H1 (cell line): ENCODE measurements at regions not wholly inside any gene's neighbourhood (a gene's known extent, or its start where the extent isn't known, plus 50 kb on each side); places are given as distances from the start of the nearest gene placed in this dataset.

Source experiments
- CTCF ChIA-PET: fragments of 300-600 bp; sonication (Branson Sonifier 250); formaldehyde crosslinking; loops from one replicate; lab custom pipeline; 2021; ENCODE audit not compliant: partially characterized antibody; lab: Charles Lee
- POLR2A ChIA-PET: fragments of 300-600 bp; sonication (Branson Sonifier 250); formaldehyde crosslinking; loops from one replicate; lab custom pipeline; 2021; ENCODE audit warnings: inconsistent platforms; ENCODE audit not compliant: partially characterized antibody; lab: Charles Lee
- DNase-seq, 2 experiments: peaks; one replicate each; pipeline versions ENCODE4 v3.0.0 to v3.0.0-alpha.2; 2010 to 2022; ENCODE audit warnings: low spot score in 2 of 2, low read depth in 1 of 2, mixed read lengths in 1 of 2
- FAIRE-seq: peaks from 2 replicates; lab custom pipeline; 2011; peaks lifted over from hg19 to GRCh38; lab: Jason Lieb, UNC
- H2AFZ ChIP-seq: 2 replicates; pipeline ENCODE4 v1.8.1; 2012; ENCODE audit warnings: low read length, inconsistent platforms
- H2AK5ac ChIP-seq: 2 replicates; pipeline ENCODE4 v1.6.1; 2013; ENCODE audit warnings: low read depth, low read length
- H2BK120ac ChIP-seq: replicated peaks from 2 replicates; pipeline ENCODE3; 2013; ENCODE audit warnings: low read depth, low read length, inconsistent platforms
- H2BK12ac ChIP-seq: 2 replicates; pipeline ENCODE4 v1.6.1; 2013; ENCODE audit warnings: low read depth, low read length
- H2BK15ac ChIP-seq: 2 replicates; pipeline ENCODE4 v1.6.1; 2013; ENCODE audit warnings: low read length
- H2BK20ac ChIP-seq: 2 replicates; pipeline ENCODE4 v1.6.1; 2013; ENCODE audit warnings: low read length
- H2BK5ac ChIP-seq: 2 replicates; pipeline ENCODE4 v1.6.1; 2013; ENCODE audit warnings: low read depth, low read length
- H3K14ac ChIP-seq: 2 replicates; pipeline ENCODE4 v1.6.1; 2013; ENCODE audit warnings: inconsistent platforms; ENCODE audit not compliant: insufficient read length
- H3K18ac ChIP-seq: 2 replicates; pipeline ENCODE4 v1.6.1; 2013; ENCODE audit warnings: low read length; ENCODE audit errors: extremely low read depth
- H3K23ac ChIP-seq: 2 replicates; pipeline ENCODE4 v1.6.1; 2013; ENCODE audit warnings: inconsistent platforms; ENCODE audit not compliant: insufficient read length
- H3K23me2 ChIP-seq: 2 replicates; pipeline ENCODE4 v1.6.1; 2013; ENCODE audit warnings: low read depth, low read length
- H3K27ac ChIP-seq: 2 replicates; pipeline ENCODE4 v1.6.1; 2011; ENCODE audit warnings: low read depth, low read length, inconsistent platforms
- H3K27me3 ChIP-seq, 4 experiments: replicated peaks in 1 of 4; 1 replicate in 1 of 4; 2 replicates in 3 of 4; pipeline versions ENCODE4 v1.6.1 to v1.8.1; 2011 to 2013; ENCODE audit warnings: low read length in 3 of 4, mild to moderate bottlenecking in 3 of 4, inconsistent platforms in 2 of 4, mixed read lengths in 2 of 4, moderate library complexity in 1 of 4; ENCODE audit not compliant: control insufficient read depth in 3 of 4, insufficient read depth in 3 of 4; ENCODE audit errors: extremely low read depth in 1 of 4
- H3K36me3 ChIP-seq, 4 experiments: 2 replicates each; pipeline versions ENCODE4 v1.6.1 to v1.8.1; 2011 to 2013; ENCODE audit warnings: mild to moderate bottlenecking in 4 of 4, low read length in 3 of 4, moderate library complexity in 2 of 4, control low read depth in 1 of 4, inconsistent platforms in 1 of 4; ENCODE audit not compliant: insufficient read depth in 4 of 4, control insufficient read depth in 2 of 4
- H3K4ac ChIP-seq: replicated peaks from 2 replicates; pipeline ENCODE3; 2013; ENCODE audit warnings: low read length, low read depth, mixed read lengths, inconsistent platforms; ENCODE audit not compliant: insufficient read length
- H3K4me1 ChIP-seq, 4 experiments: replicated peaks in 1 of 4; 1 replicate in 1 of 4; 2 replicates in 3 of 4; pipeline versions ENCODE4 v1.6.1 to v1.8.1; 2011 to 2013; ENCODE audit warnings: low read length in 3 of 4, inconsistent platforms in 2 of 4, mixed read lengths in 1 of 4; ENCODE audit not compliant: insufficient read depth in 4 of 4, control insufficient read depth in 3 of 4
- H3K4me2 ChIP-seq, 2 experiments: 2 replicates each; pipeline versions ENCODE4 v1.6.1 to v1.8.1; 2011 to 2013; ENCODE audit warnings: low read depth in 2 of 2, low read length in 2 of 2, control low read depth in 1 of 2, inconsistent platforms in 1 of 2, mild to moderate bottlenecking in 1 of 2; ENCODE audit not compliant: insufficient read depth in 1 of 2
- H3K4me3 ChIP-seq, 4 experiments: fragments of 200-600, 300-600 bp in 1 of 4; sonication (generic), shearing (Covaris generic), sonication (Bioruptor Twin) in 1 of 4; 2 replicates each; pipeline versions ENCODE4 v1.5.1 to v1.8.1; 2011 to 2016; ENCODE audit warnings: low read length in 4 of 4, low read depth in 3 of 4, control low read depth in 2 of 4, inconsistent platforms in 2 of 4, mild to moderate bottlenecking in 2 of 4, mixed read lengths in 1 of 4, moderate library complexity in 1 of 4; ENCODE audit not compliant: insufficient read depth in 2 of 4; ENCODE audit errors: extremely low read depth in 1 of 4
- H3K56ac ChIP-seq: replicated peaks from 2 replicates; pipeline ENCODE3; 2013; ENCODE audit warnings: low read depth, mild to moderate bottlenecking, mixed read lengths, low read length, inconsistent platforms; ENCODE audit not compliant: insufficient read length
- H3K79me1 ChIP-seq: 2 replicates; pipeline ENCODE4 v1.6.1; 2013; ENCODE audit warnings: low read depth, low read length, control low read depth
- H3K79me2 ChIP-seq, 2 experiments: 2 replicates each; pipeline versions ENCODE4 v1.6.1 to v1.8.1; 2012 to 2013; ENCODE audit warnings: low read length in 2 of 2, mild to moderate bottlenecking in 2 of 2, inconsistent platforms in 1 of 2; ENCODE audit not compliant: insufficient read depth in 2 of 2, control insufficient read depth in 1 of 2
- H3K9ac ChIP-seq, 4 experiments: replicated peaks in 1 of 4; 1 replicate in 1 of 4; 2 replicates in 3 of 4; pipeline versions ENCODE4 v1.6.1 to v1.8.1; 2011 to 2013; ENCODE audit warnings: low read depth in 3 of 4, low read length in 3 of 4, control low read depth in 2 of 4, mild to moderate bottlenecking in 2 of 4, moderate library complexity in 2 of 4, inconsistent platforms in 1 of 4; ENCODE audit errors: extremely low read depth in 1 of 4
- H3K9me3 ChIP-seq, 2 experiments: 2 replicates each; pipeline versions ENCODE4 v1.6.1 to v1.8.1; 2012 to 2013; ENCODE audit warnings: mild to moderate bottlenecking in 2 of 2, moderate library complexity in 2 of 2, control low read depth in 1 of 2, inconsistent platforms in 1 of 2, low read depth in 1 of 2, low read length in 1 of 2, mixed read lengths in 1 of 2; ENCODE audit not compliant: insufficient read depth in 2 of 2
- H4K20me1 ChIP-seq, 2 experiments: replicated peaks in 1 of 2; 2 replicates each; pipeline versions ENCODE3 to v1.8.1; 2011 to 2013; ENCODE audit warnings: inconsistent platforms in 2 of 2, low read length in 2 of 2, mild to moderate bottlenecking in 1 of 2; ENCODE audit not compliant: insufficient read depth in 2 of 2, control insufficient read depth in 1 of 2
- H4K5ac ChIP-seq: 2 replicates; pipeline ENCODE4 v1.6.1; 2013; ENCODE audit warnings: low read length, low read depth, mixed read lengths, inconsistent platforms; ENCODE audit not compliant: insufficient read length
- H4K8ac ChIP-seq: 2 replicates; pipeline ENCODE4 v1.8.0; 2013; ENCODE audit warnings: mild to moderate bottlenecking, moderate library complexity, low read length, inconsistent platforms; ENCODE audit not compliant: insufficient read depth; ENCODE audit errors: extremely low read depth
- H4K91ac ChIP-seq: replicated peaks from 2 replicates; pipeline ENCODE3; 2013; ENCODE audit warnings: low read length, mixed read lengths, inconsistent platforms; ENCODE audit not compliant: insufficient read length
- ASH2L ChIP-seq: fragments of 200-600, 300-600 bp; sonication (generic); IDR thresholded peaks from one replicate; pipeline ENCODE4 v1.7.1; 2017; ENCODE audit warnings: low read length
- CBX8 ChIP-seq: fragments of 300-800, 300-1000 bp; sonication (generic); IDR thresholded peaks from 2 replicates; pipeline ENCODE4 v1.7.1; 2016; ENCODE audit warnings: low read depth, low read length, borderline replicate concordance
- CEBPB ChIP-seq: IDR thresholded peaks from 2 replicates; pipeline ENCODE4 v1.6.1; 2012; ENCODE audit warnings: low read depth, low read length
- CREB1 ChIP-seq: IDR thresholded peaks from 2 replicates; pipeline ENCODE4 v1.6.1; 2012; ENCODE audit warnings: inconsistent platforms
- CTBP2 ChIP-seq: IDR thresholded peaks from 2 replicates; pipeline ENCODE4 v1.7.0; 2011; ENCODE audit warnings: borderline replicate concordance, mild to moderate bottlenecking, moderate library complexity, mixed read lengths, low read length; ENCODE audit not compliant: insufficient read depth, insufficient read length
- JUND ChIP-seq: IDR thresholded peaks from 2 replicates; pipeline ENCODE4 v1.6.1; 2011; ENCODE audit warnings: mild to moderate bottlenecking, improper control_type of control experiment, low read length
- KDM5A ChIP-seq: fragments of 200-600 bp; IDR thresholded peaks from 2 replicates; pipeline ENCODE4 v1.7.1; 2012; ENCODE audit warnings: mild to moderate bottlenecking, low read length, inconsistent platforms, mixed read lengths
- POLR2A ChIP-seq, 2 experiments: IDR thresholded peaks; 1 replicate in 1 of 2; 2 replicates in 1 of 2; pipeline ENCODE4 v1.6.1; 2011; ENCODE audit warnings: low read depth in 2 of 2, low read length in 2 of 2, mild to moderate bottlenecking in 2 of 2; ENCODE audit errors: control extremely low read depth in 1 of 2
- POLR2AphosphoS5 ChIP-seq: IDR thresholded peaks from 2 replicates; pipeline ENCODE4 v1.6.1; 2011; ENCODE audit warnings: low read depth, low read length
- RBBP5 ChIP-seq: IDR thresholded peaks from 2 replicates; pipeline ENCODE4 v1.7.1; 2012; ENCODE audit warnings: low read depth, mild to moderate bottlenecking, inconsistent platforms, low read length, moderate library complexity, borderline replicate concordance
- SAP30 ChIP-seq: fragments of 300-600 bp; sonication (generic); IDR thresholded peaks from 2 replicates; pipeline ENCODE4 v1.7.1; 2012; ENCODE audit warnings: low read length, moderate library complexity, mild to moderate bottlenecking, inconsistent platforms; ENCODE audit not compliant: insufficient read depth, insufficient replicate concordance
- SP1 ChIP-seq: IDR thresholded peaks from 2 replicates; pipeline ENCODE4 v1.6.1; 2011; ENCODE audit warnings: low read depth, low read length
- TAF7 ChIP-seq: optimal IDR thresholded peaks from 2 replicates; pipeline ENCODE3; 2011; ENCODE audit warnings: low read depth, mild to moderate bottlenecking, inconsistent platforms, low read length, moderate library complexity, borderline replicate concordance
- TEAD4 ChIP-seq: IDR thresholded peaks from 2 replicates; pipeline ENCODE4 v1.6.1; 2012; ENCODE audit warnings: low read depth, low read length, inconsistent platforms, mixed read lengths
- WGBS, 2 experiments: shearing (Covaris generic) in 1 of 2; methylation state at CpG; one replicate each; pipeline versions ENCODE4 v1.1.6 to v1.1.7; 2013 to 2015; ENCODE audit warnings: low lambda C conversion rate in 2 of 2, mixed read lengths in 2 of 2, inconsistent platforms in 1 of 2, low coverage in 1 of 2, missing lambda C conversion rate in 1 of 2; ENCODE audit not compliant: insufficient replicate concordance in 2 of 2, insufficient coverage in 1 of 2, insufficient read length in 1 of 2; ENCODE audit errors: extremely low coverage in 1 of 2, missing lambda C conversion rate in 1 of 2; 5-methylcytosine and 5-hydroxymethylcytosine counted together
- TF ChIP-seq, protein P1 (sequence below): IDR thresholded peaks from 2 replicates; pipeline ENCODE4 v1.6.1; 2011; ENCODE audit warnings: low read depth, mild to moderate bottlenecking, low read length; ENCODE audit not compliant: insufficient read depth

DNA sequence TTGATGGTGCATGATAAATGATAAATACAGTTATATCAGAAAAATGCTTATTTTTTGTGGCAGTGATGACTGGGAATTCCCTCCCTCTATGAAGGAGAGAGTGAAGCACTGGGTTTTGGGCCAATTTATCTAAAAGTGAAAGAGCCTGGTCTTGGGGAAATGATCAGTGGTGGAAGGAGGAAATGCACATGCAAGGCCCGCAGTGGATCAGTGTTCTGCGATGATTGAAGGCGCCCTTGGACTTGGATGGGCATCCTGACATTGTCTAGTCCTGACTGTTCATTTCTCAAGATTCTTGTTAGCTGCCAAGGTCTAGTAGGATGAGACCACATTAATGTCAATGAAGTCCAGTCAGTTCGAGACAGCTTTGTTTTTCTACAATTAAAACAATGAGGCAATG is 272.0 kb upstream of the SLC35B3 start:
- no peak overlapping the region for H4K5ac ChIP-seq
- H3K23ac ChIP-seq = no peak overlapping the region
- no peak overlapping the region for H2BK20ac ChIP-seq
- ChIA-PET POLR2A (no interaction called here), CTCF (interaction anchor here (0.7 to 2.1 kb wide), 12 partner anchors 9 to 576 kb away, joined by 3 to 18 read pairs (median 3); a partner anchor contains a TSS)
- H3K4ac ChIP-seq = no peak overlapping the region
- H2BK12ac ChIP-seq = no peak overlapping the region
- no peak overlapping the region for H3K27ac ChIP-seq
- H2AK5ac ChIP-seq = no peak overlapping the region
- no peaks in the 10 kb centered on the region for H3K23me2 ChIP-seq
- no peak overlapping the region for H2BK5ac ChIP-seq
- no peaks in the 10 kb centered on the region for H3K36me3 ChIP-seq
- H3K79me2 ChIP-seq = no peaks in the 10 kb centered on the region
- no peak for FAIRE-seq
- H3K9ac ChIP-seq = no peak overlapping the region
- H3K18ac ChIP-seq = no peak overlapping the region
- no peak overlapping the region for H2AFZ ChIP-seq
- no peak overlapping the region for H4K8ac ChIP-seq
- no peak overlapping the region for H3K56ac ChIP-seq
- no peak overlapping the region for H4K91ac ChIP-seq
- no peaks in the 10 kb centered on the region for H3K79me1 ChIP-seq
- no peaks in the 10 kb centered on the region for H3K27me3 ChIP-seq
- H3K14ac ChIP-seq = no peak overlapping the region
- DNase-seq = no peak
- H3K9me3 ChIP-seq = no peaks in the 10 kb centered on the region
- H3K4me3 ChIP-seq = no peak overlapping the region
- H4K20me1 ChIP-seq = no peaks in the 10 kb centered on the region
- no peak overlapping the region for H2BK15ac ChIP-seq
- 96% methylated on average over 4 of the region's 4 CpGs; no CpG with 5 or more reads in 1 of the 2 experiments for whole genome bisulfite sequencing, 2 experiments
- peaks cover 0 to 3% (median 1%) of the 10 kb centered on the region in 4 experiments; a peak in 2 of 7 replicates for H3K4me1 ChIP-seq
- no peak overlapping the region for H2BK120ac ChIP-seq
- H3K4me2 ChIP-seq = no peak overlapping the region
- TF ChIP-seq CTBP2 (no peak), CEBPB (no peak), KDM5A (no peak), TEAD4 (no peak), JUND (no peak), SAP30 (no peak), ASH2L (no peak), RBBP5 (no peak), SP1 (no peak), CBX8 (no peak), CREB1 (no peak), TAF7 (no peak), POLR2A (IDR thresholded peaks at IDR 0.05; ENCODE audit: control extremely low read depth in 1 of 2, low read depth in 2 of 2, low read length in 2 of 2) (no peak), POLR2AphosphoS5 (no peak)
- TF ChIP-seq, protein P1, sequence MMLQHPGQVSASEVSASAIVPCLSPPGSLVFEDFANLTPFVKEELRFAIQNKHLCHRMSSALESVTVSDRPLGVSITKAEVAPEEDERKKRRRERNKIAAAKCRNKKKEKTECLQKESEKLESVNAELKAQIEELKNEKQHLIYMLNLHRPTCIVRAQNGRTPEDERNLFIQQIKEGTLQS = no peak
